Left lung (tissue), 4 donors: ENCODE measurements at regions not wholly inside any gene's neighbourhood (a gene's known extent, or its start where the extent isn't known, plus 50 kb on each side); places are given as distances from the start of the nearest gene placed in this dataset.

Source experiments
- ATAC-seq: fragments of 200-7000 bp; cut with Tn5 transposase; one replicate; pipeline ENCODE4 v1.9.1; 2020; ENCODE audit warnings: moderate library complexity
- DNase-seq, 4 donors: peaks; one replicate each; pipeline ENCODE4 v3.0.0-alpha.2; 2013 to 2020
- H3K27ac ChIP-seq, 2 donors: fragments of 200-600 bp; sonication (generic) in 1 of 2; one replicate each; pipeline versions ENCODE4 v1.5.0 to v1.8.0; 2020 to 2021
- H3K27me3 ChIP-seq, 2 donors: fragments of 200-600 bp; sonication (generic) in 1 of 2; one replicate each; pipeline versions ENCODE4 v1.5.0 to v1.8.0; 2020 to 2021
- H3K36me3 ChIP-seq, 2 donors: fragments of 200-600 bp; sonication (generic) in 1 of 2; one replicate each; pipeline versions ENCODE4 v1.5.0 to v1.8.0; 2020 to 2021
- H3K4me1 ChIP-seq, 2 donors: fragments of 200-600 bp; one replicate each; pipeline ENCODE4 v1.8.0; 2021
- H3K4me3 ChIP-seq, 2 donors: fragments of 200-600 bp; sonication (generic) in 1 of 2; one replicate each; pipeline versions ENCODE4 v1.5.0 to v1.8.0; 2020 to 2021; ENCODE audit warnings: mild to moderate bottlenecking in 1 of 2
- H3K9me3 ChIP-seq, 2 donors: fragments of 200-600 bp; sonication (generic) in 1 of 2; one replicate each; pipeline versions ENCODE4 v1.5.0 to v1.8.0; 2020 to 2021
- CTCF ChIP-seq, 2 donors: fragments of 200-600 bp; sonication (generic) in 1 of 2; IDR thresholded peaks; one replicate each; pipeline versions ENCODE4 v1.5.0 to v1.8.0; 2021; ENCODE audit warnings: antibody characterized with exemption in 2 of 2
- intact Hi-C, 2 donors: fragments of 100-400 bp; cut with DNase I; formaldehyde crosslinking; loops; one replicate each; pipeline versions ENCODE4 v1.11.2 to v1.14.2; 2022
- donor health status: DM: no; HTN: yes; CAD: no.
- donor health status: DM: no; HTN: no; CAD: no.

GRCh38 chr9:111197256-111197655 is 132.8 kb downstream of the OR2K2 start:
- no peaks in the 10 kb centered on the region for H3K36me3 ChIP-seq
- no peaks in the 10 kb centered on the region for H3K27me3 ChIP-seq
- no peak overlapping the region for H3K27ac ChIP-seq
- no peak for TF ChIP-seq CTCF (IDR thresholded peaks at IDR 0.05)
- no peaks in the 10 kb centered on the region for H3K4me1 ChIP-seq
- no peak overlapping the region for H3K4me3 ChIP-seq
- intact Hi-C loops: no loop called here
- DNase-seq: no peak
- peaks cover 0 to 9% of the 10 kb centered on the region in 2 donors for H3K9me3 ChIP-seq
- ATAC-seq: no peak

- DNase-seq: no peak
- H3K4me3 ChIP-seq: no peak overlapping the region
- no peak overlapping the region for H3K27ac ChIP-seq
- H3K4me1 ChIP-seq: no peaks in the 10 kb centered on the region
- intact Hi-C loops: no loop called here
- no peak for TF ChIP-seq CTCF (IDR thresholded peaks at IDR 0.05)
- H3K9me3 ChIP-seq: peaks cover 0 to 9% of the 10 kb centered on the region in 2 donors
- H3K36me3 ChIP-seq: no peaks in the 10 kb centered on the region
- no peaks in the 10 kb centered on the region for H3K27me3 ChIP-seq
- no peak for ATAC-seq
Observed at GRCh38 chr9:111195766-111196165, 134.3 kb downstream of the OR2K2 start.

- no peak for TF ChIP-seq CTCF (IDR thresholded peaks at IDR 0.05)
- no peak for DNase-seq
- H3K9me3 ChIP-seq: no peaks in the 10 kb centered on the region
- H3K36me3 ChIP-seq: no peaks in the 10 kb centered on the region
- no peak overlapping the region for H3K27ac ChIP-seq
- no peak overlapping the region for H3K4me3 ChIP-seq
- intact Hi-C loops: no loop called here
- ATAC-seq: no peak
- no peaks in the 10 kb centered on the region for H3K27me3 ChIP-seq
- H3K4me1 ChIP-seq: no peaks in the 10 kb centered on the region
Observed at GRCh38 chr9:111193095-111193494, 136.9 kb downstream of the OR2K2 start.

- H3K36me3 ChIP-seq: no peaks in the 10 kb centered on the region
- ATAC-seq (no peak), DNase-seq (no peak)
- no peaks in the 10 kb centered on the region for H3K4me1 ChIP-seq
- no peak overlapping the region for H3K27ac ChIP-seq
- no peak for TF ChIP-seq CTCF (IDR thresholded peaks at IDR 0.05)
- intact Hi-C loops: no loop called here
- no peak overlapping the region for H3K4me3 ChIP-seq
- H3K9me3 ChIP-seq: no peaks in the 10 kb centered on the region
- no peaks in the 10 kb centered on the region for H3K27me3 ChIP-seq
Observed at GRCh38 chr9:111192650-111193049, 137.4 kb downstream of the OR2K2 start.

GRCh38 chr9:111190347-111190746 is 139.7 kb downstream of the OR2K2 start:
- no peak overlapping the region for H3K27ac ChIP-seq
- intact Hi-C loops: no loop called here
- DNase-seq: no peak
- no peak for ATAC-seq
- no peaks in the 10 kb centered on the region for H3K36me3 ChIP-seq
- no peak for TF ChIP-seq CTCF (IDR thresholded peaks at IDR 0.05)
- H3K9me3 ChIP-seq: no peaks in the 10 kb centered on the region
- H3K27me3 ChIP-seq: no peaks in the 10 kb centered on the region
- H3K4me3 ChIP-seq: no peak overlapping the region
- no peaks in the 10 kb centered on the region for H3K4me1 ChIP-seq
